ENCODE measurements at regions not wholly inside any gene's neighbourhood (a gene's known extent, or its start where the extent isn't known, plus 50 kb on each side); places are given as distances from the start of the nearest gene placed in this dataset.

DNA sequence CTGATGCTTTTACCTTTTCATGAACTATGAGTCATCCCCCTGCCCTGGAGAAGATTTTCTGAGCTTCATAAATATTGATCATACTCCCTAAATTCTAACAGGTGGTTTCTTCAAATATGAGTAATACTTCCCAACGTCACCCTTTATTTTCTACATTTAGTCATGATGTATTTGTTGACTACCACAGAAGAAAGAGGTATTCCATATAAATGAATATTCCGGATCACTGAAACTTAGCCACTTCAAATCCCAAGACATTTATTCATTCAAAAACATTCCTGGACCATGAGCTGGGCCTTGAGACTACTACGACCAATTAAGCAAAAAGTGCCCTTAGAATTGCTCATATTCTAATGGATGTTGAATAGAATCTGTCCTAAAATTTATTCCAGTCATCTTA lies 395.8 kb upstream of the NPVF start:
- intact Hi-C loops (cut with micrococcal nuclease): no loop called here

DNA sequence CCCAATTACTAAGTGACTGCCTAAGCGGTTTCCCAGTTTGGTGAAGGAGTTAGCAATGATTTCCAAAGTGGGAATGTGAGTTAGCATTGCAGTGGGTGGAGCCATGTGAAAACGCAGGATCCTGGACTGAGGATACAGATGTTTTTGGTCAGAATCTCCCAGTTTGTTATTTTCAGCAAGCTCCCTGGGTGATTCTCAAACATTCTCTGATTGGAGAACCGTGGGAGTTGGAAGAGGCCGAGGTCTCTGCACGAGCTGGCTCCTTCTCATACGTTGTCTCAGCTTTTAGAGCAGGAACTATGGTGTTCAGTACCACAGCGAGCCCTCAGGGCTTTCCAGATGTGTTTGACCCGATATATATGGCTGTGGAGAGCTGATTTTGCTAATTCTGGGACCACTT lies 396.5 kb upstream of the NPVF start:
- intact Hi-C loops (cut with micrococcal nuclease): no loop called here

DNA sequence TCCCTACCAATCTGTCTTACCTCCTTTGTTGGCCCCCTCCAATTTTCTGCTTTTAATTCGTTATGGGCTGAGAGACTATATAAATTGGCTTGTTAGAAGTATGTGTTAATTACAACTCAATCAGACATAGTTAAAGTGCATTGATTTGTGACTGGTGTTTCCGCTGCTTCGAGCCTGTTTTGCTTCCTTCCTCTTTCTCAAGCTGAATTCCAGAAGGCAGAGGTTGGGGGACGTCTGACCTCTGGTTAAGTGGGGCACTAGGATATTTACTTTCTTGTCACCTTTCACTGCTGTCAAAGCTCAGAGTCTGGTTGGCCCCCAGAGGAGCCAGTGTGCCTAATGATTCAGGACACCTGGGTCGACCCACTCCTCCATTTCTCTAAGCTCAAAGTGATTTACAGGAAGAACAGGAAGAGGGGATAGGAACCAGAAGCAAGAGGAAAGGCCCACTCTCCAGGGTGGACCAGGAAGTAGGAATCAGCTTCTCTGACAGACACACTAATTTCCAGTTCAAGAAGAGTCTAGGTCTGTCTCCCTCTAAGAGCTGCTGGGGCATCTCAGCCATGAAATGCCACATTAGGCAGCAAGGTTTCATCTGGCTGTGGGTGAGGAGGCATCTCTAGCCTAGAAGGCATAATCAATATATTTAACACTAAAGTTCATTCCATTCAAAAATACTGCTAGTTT lies 397.2 kb upstream of the NPVF start:
- intact Hi-C loops (cut with micrococcal nuclease): no loop called here

DNA sequence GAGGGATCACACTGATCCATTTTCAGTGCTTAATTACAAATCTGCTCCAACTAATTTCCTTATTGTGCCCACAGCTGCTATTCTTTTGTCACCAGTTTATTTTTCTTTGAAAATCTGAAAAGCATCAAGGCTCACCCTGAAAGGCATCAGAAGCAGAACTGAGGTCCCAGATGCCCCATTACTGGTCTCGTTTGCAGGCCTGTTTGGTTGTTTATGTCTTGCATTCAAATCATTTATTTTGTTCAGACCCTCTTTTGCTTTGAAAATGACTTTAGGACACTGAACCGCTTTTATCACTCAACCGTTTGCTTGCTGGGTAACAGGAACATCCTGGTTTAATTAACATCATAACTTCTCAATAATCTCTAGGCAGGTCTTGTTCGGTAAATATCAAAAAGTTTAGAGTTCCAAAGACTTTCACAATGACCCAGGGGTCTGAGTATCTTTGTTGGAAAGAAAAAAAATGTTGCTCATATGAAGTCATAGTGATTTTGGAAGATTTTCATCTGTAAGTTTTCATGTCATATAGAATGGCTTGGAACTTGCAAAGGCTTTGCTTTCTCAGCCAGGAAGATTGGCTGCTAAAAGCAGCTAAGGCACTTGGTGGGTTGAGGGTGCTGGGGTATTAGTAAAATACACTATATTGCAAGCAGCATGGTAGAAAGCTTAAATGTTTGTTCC lies 398.3 kb upstream of the NPVF start:
- intact Hi-C loops (cut with micrococcal nuclease): no loop called here

DNA sequence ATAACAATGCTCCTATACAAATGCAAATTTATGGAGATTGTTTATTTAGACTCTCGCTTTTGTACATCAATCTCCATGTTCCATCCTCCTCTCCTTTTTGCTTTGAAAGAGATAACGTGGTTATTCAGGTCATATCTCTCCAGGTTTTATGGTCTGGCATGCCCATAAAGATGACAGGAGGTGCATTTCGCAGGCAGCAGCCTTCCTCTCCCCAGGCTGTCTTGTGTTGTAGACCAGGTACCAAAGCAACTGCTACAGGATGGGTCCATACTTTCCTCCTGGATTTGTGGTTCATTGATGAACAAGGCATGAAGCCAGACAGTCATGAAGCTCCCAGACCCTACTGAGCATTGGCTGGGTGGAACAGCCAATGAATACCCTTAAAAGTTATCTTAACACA lies 400.2 kb upstream of the NPVF start:
- intact Hi-C loops (cut with micrococcal nuclease): no loop called here

DNA sequence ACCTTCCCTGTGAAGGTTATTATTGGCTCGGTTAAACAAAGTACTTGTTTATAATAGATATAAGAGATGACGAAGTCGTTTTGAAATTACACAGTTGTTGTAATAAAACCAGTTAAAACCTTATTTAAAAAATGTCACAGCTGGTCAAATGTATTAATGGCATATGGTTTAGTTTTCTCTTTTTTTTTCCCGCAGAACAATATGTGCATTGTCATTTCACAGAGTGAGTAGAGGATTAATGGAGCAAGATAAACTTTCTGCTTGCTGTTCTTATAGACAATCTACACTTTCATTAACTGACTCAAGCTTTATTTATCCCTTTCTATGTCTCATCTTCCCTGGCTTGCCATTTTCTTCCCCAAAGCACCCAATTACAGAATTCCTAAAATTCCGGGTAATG lies 404.3 kb upstream of the NPVF start:
- intact Hi-C loops (cut with micrococcal nuclease): no loop called here

DNA sequence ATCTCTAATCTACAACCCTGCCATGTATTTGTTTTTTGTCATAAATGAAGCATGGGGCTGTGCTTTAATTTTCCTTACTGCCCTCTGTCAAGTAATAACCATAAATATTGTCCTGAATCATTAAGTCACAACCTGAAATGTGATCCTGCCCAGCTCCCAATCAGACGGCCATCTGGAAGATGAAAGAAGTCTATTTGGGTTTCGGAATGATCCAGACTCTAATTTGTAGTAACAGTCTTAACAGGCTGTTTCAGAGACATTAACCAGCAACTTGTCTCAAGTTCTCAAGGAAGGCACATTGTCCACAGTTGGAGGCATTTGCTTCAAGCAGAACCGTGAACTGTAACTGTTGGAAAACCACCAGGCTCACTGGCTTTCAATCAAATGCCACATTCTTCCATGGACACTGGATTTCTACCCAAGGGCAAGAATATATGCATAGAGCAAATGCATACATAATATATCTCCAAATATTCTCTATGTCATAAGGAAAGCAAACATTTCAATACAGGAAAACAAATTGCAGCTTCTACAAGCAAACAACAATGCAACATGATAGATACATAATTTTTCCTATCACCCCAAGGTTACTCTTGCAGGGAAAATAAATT lies 405.2 kb upstream of the NPVF start:
- intact Hi-C loops (cut with micrococcal nuclease): no loop called here

DNA sequence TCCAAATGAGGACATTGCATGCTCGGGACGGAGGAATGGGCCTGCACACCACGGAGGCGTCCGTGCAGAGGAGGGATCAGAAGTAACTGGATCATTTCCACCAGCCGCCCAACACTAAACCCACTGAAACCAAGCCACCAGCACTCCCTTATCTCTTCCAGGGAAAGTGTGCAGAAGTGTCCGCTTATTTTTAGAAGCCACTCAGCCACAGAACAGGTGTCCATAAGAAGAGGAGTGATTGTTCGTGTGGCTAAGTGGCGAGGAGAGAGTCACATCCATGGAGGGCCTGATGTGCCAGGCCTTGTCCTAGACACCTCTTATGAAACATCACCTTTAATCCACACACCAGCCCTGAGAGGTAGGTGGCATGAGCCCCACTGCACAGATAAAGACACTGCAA lies 407.9 kb upstream of the NPVF start:
- intact Hi-C loops (cut with micrococcal nuclease): no loop called here

DNA sequence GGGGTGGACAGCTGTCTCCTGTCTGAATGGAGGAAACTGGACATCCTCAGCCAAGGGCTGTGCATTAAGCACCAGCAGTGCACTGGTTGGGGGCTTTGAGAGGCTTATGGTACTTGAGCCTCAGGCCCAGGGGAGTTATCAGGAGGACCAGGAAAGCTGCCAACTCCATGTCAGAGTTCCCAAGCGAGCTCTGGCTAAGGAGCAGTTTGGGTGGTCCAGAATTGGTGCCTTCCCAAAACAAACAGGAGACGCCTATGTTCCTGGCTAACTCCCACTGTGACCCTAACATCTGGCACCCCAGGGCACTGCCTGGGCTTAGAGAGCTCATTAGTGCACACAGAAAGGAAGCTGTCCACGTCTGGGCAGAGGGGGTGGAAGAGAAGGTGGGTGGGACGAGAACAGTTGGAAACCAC lies 408.6 kb upstream of the NPVF start:
- intact Hi-C loops (cut with micrococcal nuclease): no loop called here

DNA sequence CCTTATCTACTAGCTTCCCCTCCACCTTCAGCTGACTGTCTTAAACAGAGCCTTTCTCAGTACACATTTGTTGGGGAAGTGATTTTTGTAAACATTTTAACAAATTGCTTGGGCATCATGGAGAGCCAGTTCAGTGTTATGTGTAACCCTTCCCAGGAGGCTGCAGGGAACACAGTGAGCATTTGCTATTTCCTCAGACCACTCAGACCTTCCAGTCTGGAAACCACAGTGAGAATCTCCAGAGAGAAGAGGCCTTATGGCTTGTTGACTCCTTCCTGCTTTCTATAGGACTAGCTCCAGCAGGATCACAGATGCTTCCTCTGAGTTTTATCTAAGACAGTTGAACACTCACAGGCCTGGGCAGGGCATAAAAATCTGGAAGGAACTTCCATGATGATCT lies 409.8 kb upstream of the NPVF start:
- intact Hi-C loops (cut with micrococcal nuclease): no loop called here

DNA sequence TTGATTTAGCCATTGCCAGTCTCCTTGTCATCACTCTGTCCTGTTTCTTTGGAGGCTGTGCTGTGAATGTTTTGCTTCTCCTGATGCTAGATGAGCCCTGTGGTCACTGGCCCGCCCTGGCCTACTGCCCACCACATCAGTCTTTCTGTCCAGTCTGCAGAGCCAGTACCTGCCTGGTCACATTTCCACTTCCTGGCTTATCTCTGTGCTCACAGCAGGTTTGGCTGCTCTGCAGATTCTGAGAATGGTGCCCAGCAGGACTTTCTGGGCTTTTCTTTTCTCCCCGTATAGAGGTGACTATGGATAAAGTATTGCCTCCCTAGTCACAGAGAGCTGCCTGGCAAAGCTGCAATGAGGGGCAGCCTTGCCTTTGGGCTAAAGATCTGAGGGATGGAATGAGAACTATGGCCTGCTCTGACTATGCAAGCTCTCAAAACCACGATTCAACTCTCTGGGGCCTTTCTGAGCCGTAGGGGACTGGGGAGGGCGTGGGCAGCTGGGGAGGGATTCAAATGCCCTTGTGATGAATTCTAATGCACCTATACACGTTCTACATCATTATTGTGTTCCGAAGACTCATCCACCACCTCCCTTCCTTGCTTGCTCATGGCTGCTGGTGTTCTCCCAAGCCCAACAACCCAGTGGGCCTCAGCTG lies 410.4 kb upstream of the NPVF start:
- intact Hi-C loops (cut with micrococcal nuclease): no loop called here

DNA sequence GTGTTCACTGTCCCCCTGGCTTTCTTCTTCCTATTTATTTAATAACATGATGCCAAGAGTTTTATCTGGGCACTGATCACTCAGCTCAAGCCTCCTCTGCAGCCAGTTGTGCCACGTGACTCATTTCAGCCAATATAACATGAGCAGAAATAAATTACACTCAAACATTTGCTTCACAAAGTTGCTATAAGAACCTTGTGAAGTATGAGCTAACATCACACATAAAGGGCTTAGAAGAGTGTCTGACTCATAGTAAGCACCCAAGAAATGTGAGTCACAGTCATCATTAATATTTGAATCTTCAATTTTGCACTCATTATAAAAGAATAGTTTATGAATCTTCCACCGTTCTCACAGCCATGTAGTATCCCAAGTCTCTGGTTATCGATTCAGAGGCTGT lies 414.6 kb upstream of the NPVF start:
- intact Hi-C loops (cut with micrococcal nuclease): no loop called here

DNA sequence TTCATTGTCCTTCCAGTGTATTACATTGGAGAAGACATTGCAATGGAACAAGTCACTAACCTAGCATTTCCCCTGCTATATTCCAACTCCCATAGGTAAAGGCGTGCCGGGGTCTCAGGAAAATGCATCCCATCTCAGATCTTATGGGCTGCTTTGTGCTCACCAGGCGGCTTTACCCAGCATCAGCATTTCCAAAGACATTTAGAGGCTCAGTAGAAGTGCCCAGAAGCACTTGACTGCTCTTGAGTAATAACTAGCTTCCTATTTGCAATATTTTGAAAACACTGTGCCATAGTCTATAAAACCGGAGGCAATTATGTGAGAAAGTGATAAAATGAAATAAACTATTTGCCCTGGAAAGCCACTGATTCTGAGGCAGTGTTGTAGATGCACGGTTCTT lies 415.0 kb upstream of the NPVF start:
- intact Hi-C loops (cut with micrococcal nuclease): no loop called here

DNA sequence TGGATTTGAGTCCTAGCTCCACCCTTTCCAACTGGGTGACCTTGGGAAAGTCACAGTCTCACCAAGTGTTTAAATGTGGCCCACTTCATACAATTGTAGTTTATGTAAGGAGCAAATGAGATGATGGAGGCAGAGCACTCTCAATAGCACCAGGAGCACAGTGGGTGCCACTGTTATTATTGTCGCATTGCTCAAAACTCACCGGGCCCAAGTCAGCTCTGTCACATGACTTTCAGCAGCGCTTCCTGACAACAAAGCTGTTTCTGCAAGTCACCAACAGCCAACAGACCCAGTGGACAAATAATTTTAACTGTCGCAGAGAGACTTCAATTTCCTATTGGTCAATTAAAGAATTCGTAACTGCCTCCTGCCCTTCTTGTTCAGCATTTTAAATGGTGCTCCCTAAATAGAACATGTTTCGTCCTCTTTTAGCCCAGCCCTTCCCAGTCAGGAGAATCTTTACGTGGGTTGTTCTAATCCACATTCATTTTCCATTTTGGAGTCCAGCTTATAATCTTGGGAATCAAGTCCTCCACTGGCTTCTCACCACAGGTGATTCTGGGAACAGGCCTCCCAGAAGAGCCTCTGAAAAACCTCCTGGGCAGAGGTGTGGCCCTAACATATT lies 415.6 kb upstream of the NPVF start:
- intact Hi-C loops (cut with micrococcal nuclease): no loop called here

DNA sequence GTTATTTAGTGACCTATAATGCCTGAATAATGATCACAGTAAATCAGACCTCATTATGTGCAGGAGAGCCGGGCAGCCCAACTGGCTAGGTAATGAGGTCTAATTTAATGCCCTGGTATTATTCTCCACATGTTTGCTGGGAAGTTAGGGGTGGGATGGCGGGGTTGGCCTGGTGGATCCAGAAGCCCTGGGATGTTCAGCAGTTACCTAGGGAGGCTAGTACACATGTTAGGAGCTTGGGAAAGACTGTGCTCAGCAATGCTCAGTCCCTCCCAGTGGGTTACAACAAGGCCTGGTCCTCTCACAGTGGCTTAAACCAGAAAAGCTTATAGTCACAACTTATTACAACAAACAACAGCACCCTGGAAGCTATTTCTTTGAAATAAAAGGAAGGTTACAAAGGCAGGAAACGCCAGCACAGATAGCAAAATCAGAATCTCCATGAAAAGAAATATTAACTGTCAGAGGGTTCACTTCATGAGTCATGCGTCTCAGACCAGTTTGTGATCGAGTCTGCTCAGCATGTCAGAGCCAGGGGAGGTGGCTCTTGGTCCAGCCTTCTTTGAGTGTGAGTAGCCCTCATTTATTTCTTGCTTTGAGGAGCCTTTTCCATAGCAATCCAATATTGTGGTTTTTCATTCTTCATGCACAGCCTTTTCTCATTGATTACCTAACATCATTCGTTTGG lies 418.6 kb upstream of the NPVF start:
- intact Hi-C loops (cut with micrococcal nuclease): no loop called here

DNA sequence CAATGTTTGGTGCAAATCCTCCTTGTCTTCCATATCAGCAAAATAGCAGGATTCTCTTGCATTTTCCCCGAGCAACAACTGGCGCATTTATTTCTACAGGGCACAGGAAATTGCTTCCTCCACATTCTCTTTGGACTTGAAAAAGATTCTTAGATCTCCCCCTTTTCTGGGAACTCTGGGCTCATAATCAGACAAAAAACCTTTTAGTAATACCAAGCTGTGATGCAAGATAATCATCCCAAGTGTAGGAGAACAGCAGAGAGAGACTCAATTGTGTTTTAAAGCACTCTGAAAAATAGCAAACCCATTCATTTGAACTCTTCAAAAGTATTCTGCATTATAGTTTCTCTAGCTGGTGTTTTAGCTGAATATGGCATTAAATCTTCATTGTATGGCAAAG lies 419.6 kb upstream of the NPVF start:
- intact Hi-C loops (cut with micrococcal nuclease): no loop called here

DNA sequence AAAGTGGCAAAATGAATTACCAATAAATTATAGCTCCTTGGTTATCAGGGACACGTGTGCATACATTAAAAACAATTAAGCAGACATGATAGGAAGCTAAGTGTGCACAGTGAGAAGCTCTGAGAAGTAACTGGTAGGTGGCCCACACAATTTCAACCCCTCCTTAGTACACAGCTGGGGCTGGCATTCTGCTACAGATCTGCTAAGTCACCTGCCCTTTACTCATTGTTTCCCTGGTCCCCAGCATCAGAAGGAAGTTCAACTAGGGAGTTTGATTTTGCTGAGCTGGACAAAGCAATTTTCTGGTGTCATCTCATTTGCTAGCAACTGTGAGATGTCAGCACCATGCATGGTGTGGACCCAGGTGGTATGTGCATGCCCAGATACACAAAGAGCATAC lies 424.1 kb upstream of the NPVF start:
- intact Hi-C loops (cut with micrococcal nuclease): no loop called here

DNA sequence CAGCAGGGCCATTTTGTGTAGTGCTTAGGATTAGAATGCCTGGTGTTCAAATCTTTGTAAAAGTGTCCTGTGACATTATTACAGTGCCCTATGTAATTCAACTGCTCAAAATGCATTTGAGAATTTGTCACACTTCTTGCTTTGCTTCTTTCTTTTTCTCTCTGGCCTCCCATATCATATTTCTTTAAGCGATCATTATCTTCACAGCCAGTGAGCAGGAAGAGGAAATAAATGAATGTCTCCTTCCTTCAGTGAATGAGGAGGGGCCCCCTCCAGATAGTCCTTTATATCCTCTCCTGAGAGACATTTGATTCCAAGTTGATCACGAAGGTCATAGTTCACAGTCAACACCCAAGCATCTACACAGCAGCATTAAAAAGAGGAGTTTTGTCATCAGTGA lies 425.1 kb upstream of the NPVF start:
- intact Hi-C loops (cut with micrococcal nuclease): no loop called here

DNA sequence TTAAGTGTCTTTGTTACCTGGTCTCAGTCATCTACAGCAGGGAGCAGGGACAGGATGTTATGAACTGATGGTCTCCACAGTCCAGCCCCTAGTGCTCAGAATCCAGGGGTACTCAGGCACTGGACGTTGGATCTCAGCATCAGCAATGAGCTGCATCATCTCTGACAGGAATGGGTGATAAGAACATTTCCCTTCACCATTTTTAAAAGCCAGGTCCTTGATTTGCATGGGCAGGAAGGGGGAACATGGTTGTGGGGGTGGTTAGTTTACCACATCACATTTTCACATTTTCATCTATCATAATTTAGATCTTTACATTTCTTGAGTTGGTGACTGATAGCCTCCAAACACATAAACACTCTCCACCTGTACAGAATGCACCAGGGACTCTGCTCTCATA lies 427.8 kb upstream of the NPVF start:
- intact Hi-C loops (cut with micrococcal nuclease): no loop called here

DNA sequence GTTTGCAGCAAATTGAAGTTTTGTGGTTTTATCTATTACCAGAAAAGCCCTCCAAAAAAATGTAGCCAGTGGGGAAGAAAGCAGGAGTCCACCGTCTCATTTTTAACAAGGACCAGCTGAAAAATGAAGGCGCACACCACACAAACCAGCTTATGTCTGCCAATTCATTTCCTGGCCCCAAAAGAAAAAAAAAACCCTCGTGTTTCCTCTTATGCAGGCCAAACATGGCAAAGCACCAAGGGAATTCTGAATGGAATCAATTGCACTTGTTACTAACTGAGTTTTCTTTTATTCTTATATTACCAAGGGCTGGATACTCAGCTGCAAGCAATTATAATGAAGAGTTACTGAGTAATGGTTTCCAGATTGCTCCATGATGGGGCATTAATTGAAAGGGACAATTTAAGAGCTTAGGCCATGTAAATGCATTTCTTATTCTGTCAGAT lies 428.3 kb upstream of the NPVF start:
- intact Hi-C loops (cut with micrococcal nuclease): no loop called here

DNA sequence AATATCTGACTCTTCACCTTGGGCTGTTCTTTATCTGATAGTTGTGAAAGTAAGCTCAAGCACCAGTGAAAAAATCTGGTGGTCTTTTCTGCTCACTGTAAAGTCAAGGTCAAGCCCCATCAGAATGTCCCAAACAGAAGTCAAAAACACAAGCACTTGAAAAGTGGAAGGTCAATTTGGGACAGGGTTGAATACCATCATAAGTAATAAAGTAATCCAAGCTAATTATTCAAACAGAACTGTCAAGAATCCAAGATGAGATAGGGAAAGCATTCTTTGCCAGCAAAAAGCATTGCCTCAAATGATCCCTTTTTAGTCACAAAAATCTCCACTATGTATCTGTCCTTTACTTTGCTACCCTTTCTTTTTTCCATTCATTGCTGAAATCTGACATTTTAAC lies 430.1 kb upstream of the NPVF start:
- intact Hi-C loops (cut with micrococcal nuclease): no loop called here
